HFF-Myc (cell line): ENCODE measurements at regions not wholly inside any gene's neighbourhood (a gene's known extent, or its start where the extent isn't known, plus 50 kb on each side); places are given as distances from the start of the nearest gene placed in this dataset.

Source experiments
- DNase-seq: peaks from one replicate; pipeline ENCODE4 v3.0.0-alpha.2; 2011; ENCODE audit warnings: low read depth; ENCODE audit errors: extremely low read depth
- H3K4me3 ChIP-seq: replicated peaks from 2 replicates; pipeline ENCODE4 v1.5.1; 2011; ENCODE audit warnings: low read depth, mild to moderate bottlenecking, control low read depth, low read length
- TF ChIP-seq, protein P1 (sequence below): IDR thresholded peaks from 2 replicates; pipeline ENCODE4 v1.5.1; 2012; ENCODE audit warnings: mild to moderate bottlenecking, low read depth, low read length, control low read depth; ENCODE audit errors: missing control alignments

DNA sequence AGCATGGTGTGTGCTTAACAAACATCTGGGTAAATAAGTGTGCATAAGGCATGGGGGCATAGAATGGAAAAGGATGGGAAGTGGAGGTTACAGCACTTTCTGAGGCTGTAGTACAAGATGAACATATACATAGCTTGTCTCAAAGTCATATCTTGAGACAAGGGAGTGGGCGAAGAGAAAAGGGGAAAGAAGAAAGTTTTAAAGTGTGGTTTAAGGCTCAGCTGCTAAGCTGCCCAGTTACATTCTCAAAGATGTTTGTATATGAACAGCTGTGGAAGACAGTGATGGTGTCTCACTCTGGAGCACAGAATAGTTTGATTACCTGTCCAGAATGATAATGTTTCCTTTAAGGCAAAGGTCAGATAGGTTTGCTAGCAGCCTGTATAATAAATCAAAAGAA is 61.9 kb upstream of the LANCL2 start:
- H3K4me3 ChIP-seq = no peak overlapping the region
- no peak for DNase-seq
- TF ChIP-seq, protein P1, sequence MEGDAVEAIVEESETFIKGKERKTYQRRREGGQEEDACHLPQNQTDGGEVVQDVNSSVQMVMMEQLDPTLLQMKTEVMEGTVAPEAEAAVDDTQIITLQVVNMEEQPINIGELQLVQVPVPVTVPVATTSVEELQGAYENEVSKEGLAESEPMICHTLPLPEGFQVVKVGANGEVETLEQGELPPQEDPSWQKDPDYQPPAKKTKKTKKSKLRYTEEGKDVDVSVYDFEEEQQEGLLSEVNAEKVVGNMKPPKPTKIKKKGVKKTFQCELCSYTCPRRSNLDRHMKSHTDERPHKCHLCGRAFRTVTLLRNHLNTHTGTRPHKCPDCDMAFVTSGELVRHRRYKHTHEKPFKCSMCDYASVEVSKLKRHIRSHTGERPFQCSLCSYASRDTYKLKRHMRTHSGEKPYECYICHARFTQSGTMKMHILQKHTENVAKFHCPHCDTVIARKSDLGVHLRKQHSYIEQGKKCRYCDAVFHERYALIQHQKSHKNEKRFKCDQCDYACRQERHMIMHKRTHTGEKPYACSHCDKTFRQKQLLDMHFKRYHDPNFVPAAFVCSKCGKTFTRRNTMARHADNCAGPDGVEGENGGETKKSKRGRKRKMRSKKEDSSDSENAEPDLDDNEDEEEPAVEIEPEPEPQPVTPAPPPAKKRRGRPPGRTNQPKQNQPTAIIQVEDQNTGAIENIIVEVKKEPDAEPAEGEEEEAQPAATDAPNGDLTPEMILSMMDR = no peak

DNA sequence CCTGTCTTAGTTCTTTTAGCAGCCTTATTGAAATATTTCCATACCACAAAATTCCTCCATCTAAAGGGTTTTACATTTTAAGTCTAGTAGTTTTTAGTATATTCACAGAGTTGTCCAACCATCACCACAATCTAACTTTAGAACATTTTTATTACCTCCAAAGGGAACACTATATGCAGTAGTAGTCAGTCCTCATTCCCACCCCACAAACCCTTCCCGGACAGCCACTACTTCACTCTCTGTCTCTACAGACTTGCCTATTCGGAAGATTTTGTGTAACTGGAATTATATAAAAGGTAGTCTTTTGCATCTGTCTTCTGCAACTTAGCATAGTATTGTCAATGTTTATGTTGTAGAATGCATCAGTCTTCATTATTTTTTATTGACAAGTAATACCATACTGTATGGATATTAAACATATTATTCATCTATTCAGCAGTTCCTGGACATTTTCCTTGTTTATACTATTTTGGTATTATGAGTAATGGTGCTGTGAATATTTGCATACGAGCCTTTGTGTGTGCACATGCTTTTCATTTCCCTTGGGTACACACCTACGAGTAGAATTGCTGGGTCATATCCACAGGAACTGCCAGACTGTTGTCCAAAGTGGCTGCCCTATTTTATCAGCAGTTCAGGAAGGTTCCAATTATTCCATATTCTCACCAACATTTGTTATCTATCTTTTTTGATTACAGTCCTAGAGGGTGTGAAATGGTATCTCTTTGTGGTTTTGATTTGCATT is 60.9 kb upstream of the LANCL2 start:
- TF ChIP-seq, protein P1 = no peak
- H3K4me3 ChIP-seq = no peak overlapping the region
- DNase-seq = no peak

- DNase-seq = no peak
- TF ChIP-seq, protein P1 = no peak
- H3K4me3 ChIP-seq = no peak overlapping the region
Observed at GRCh38 chr7:55305135-55305534, 60.0 kb upstream of the LANCL2 start.

DNA sequence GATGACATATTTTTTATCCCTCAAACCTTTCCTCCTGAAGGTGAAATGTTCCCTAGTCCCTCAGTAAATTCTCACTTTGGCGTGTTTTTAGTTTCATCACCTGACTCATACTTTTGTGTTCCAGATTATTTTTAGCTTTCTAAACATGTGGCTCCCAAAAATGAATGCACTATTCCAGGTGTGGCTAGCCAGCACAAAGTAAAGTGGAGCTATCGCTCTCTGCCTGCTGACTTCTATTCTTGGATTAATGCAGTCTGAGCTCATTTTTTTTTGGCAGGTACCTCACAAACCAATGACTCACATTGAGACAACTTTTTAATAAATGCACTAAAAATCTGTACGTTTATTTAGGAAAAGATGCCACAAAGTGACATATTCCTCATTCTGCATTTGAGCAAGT is 58.8 kb upstream of the LANCL2 start:
- no peak overlapping the region for H3K4me3 ChIP-seq
- no peak for DNase-seq
- TF ChIP-seq, protein P1 = no peak

DNA sequence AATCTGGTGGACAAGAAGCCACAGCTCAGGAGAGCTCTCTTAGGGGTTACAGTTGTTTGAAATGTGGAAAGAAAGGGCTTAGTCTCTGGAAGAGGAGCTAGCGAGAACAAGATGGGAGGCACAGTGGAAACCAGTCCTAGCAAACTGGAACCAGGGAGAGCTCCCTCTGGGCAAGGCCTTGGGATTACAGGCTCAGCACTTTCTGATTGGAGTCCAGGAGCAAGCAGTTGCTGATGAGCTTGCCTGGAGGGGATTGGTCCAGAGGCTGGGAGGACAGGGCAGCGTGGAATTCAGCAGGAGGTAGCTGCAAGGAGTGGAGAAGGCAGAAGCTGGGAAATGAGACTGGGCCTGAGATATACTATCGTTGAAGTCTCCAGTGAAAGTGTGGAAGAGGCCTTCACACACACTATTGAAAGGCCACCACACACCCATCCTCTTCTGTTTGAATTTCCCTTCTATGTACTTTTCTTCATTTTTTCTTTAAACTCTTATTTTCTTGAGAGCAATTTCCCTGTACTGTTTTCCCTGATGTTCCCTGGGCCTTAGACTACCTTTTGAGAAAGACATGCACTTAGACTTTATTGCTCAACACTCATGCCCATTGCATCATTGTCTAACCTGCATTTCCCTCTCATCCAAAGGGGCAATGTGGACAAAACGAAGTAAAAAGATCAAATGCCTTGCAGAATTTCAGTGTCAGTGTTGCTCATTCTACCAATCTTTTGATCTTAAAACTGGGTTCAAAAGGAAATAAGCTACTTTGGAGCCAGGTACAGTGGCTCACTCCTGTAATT is 57.8 kb upstream of the LANCL2 start:
- no peak overlapping the region for H3K4me3 ChIP-seq
- no peak for DNase-seq
- TF ChIP-seq, protein P1 = no peak

DNA sequence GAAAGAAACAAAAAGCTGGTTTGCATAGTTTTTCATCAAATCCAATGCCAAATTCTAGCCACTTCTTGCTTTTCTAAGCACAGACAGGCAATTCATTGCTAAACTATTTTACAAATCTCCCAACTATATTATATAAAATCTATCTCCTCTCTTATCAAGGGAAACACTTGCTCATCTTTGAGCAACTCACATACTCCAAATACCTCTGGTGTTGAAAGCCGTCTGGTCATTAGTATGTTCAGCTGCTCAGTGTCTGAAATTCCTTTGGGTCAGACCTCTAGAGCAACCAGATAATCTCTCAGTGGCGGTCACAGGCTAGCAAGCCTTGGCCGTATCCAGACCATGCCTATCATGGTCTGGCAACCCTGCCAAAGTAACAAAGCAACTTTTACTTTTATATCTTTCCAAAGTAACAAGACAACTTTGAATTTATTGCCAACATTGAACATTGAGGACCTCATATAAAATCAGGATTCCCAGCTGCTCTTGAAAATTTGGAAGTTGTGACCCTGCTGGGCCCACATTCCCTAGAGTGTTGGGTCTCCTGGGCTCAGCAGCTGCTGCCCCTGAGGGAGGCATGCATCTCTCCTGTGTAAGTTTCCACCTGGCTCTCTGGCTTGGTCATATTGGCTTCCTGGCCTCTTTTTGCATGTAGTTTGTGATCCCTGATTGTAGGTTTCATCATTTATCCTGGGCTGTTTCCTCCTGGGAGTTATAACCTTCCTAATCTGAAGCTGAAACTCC is 56.8 kb upstream of the LANCL2 start:
- TF ChIP-seq, protein P1 = no peak

More for the DNA sequence above, 56.8 kb upstream of the LANCL2 start:
- H3K4me3 ChIP-seq = no peak overlapping the region
- DNase-seq = no peak
